Effector memory CD8-positive, alpha-beta T cell (primary cell): ENCODE measurements at regions not wholly inside any gene's neighbourhood (a gene's known extent, or its start where the extent isn't known, plus 50 kb on each side); places are given as distances from the start of the nearest gene placed in this dataset.

Experiments
- ATAC-seq: fragments of 150-1000 bp; cut with Tn5 transposase; replicated peaks from 2 replicates; pipeline ENCODE4 v1.10.0; 2021; ENCODE audit warnings: mild to moderate bottlenecking, moderate library complexity
- DNase-seq, 3 experiments: peaks; one replicate each; pipeline ENCODE4 v3.0.0; 2021
- H3K27ac Mint-ChIP-seq, 2 donors: one replicate each; pipeline ENCODE4 v1.8.0; 2022; ENCODE audit warnings: mild to moderate bottlenecking in 2 of 2, mixed read lengths in 2 of 2, moderate library complexity in 2 of 2
- H3K27me3 Mint-ChIP-seq, 2 donors: one replicate each; pipeline ENCODE4 v1.8.0; 2022; ENCODE audit warnings: mixed read lengths in 2 of 2
- H3K36me3 Mint-ChIP-seq: one replicate; pipeline ENCODE4 v1.8.0; 2022; ENCODE audit warnings: mild to moderate bottlenecking, moderate library complexity, mixed read lengths; ENCODE audit not compliant: insufficient read depth
- H3K4me1 Mint-ChIP-seq, 2 donors: one replicate each; pipeline ENCODE4 v1.8.0; 2022; ENCODE audit warnings: low read depth in 2 of 2, mixed read lengths in 2 of 2
- H3K4me3 Mint-ChIP-seq, 2 donors: one replicate each; pipeline ENCODE4 v1.8.0; 2022; ENCODE audit warnings: mild to moderate bottlenecking in 2 of 2, mixed read lengths in 2 of 2, moderate library complexity in 2 of 2
- H3K9me3 Mint-ChIP-seq, 2 donors: one replicate each; pipeline ENCODE4 v1.8.0; 2022; ENCODE audit warnings: mixed read lengths in 2 of 2

GRCh38 chr2:153214337-153214736 is 264.2 kb downstream of the RPRM start:
- Mint-ChIP-seq H3K36me3 (no peaks in the 10 kb centered on the region), H3K27me3 (no peaks in the 10 kb centered on the region), H3K4me3 (no peak overlapping the region), H3K9me3 (no peaks in the 10 kb centered on the region), H3K4me1 (no peaks in the 10 kb centered on the region), H3K27ac (no peak overlapping the region)
- DNase-seq (no peak), ATAC-seq (no peak)

- Mint-ChIP-seq H3K4me1 (no peaks in the 10 kb centered on the region), H3K9me3 (no peaks in the 10 kb centered on the region), H3K27me3 (no peaks in the 10 kb centered on the region), H3K36me3 (no peaks in the 10 kb centered on the region), H3K27ac (no peak overlapping the region), H3K4me3 (no peak overlapping the region)
- DNase-seq (no peak), ATAC-seq (no peak)
Observed at GRCh38 chr2:153213022-153213421, 265.5 kb downstream of the RPRM start.

GRCh38 chr2:153197402-153198386 is 280.9 kb downstream of the RPRM start:
- H3K36me3 Mint-ChIP-seq = no peaks in the 10 kb centered on the region
- DNase-seq (no peak), ATAC-seq (no peak)
- peaks cover 0 to 5% of the 10 kb centered on the region in 2 donors for H3K27me3 Mint-ChIP-seq
- H3K9me3 Mint-ChIP-seq = peaks cover 8 to 17% of the 10 kb centered on the region in 2 donors
- no peak overlapping the region for H3K4me3 Mint-ChIP-seq
- H3K4me1 Mint-ChIP-seq = no peaks in the 10 kb centered on the region
- H3K27ac Mint-ChIP-seq = no peak overlapping the region

DNA sequence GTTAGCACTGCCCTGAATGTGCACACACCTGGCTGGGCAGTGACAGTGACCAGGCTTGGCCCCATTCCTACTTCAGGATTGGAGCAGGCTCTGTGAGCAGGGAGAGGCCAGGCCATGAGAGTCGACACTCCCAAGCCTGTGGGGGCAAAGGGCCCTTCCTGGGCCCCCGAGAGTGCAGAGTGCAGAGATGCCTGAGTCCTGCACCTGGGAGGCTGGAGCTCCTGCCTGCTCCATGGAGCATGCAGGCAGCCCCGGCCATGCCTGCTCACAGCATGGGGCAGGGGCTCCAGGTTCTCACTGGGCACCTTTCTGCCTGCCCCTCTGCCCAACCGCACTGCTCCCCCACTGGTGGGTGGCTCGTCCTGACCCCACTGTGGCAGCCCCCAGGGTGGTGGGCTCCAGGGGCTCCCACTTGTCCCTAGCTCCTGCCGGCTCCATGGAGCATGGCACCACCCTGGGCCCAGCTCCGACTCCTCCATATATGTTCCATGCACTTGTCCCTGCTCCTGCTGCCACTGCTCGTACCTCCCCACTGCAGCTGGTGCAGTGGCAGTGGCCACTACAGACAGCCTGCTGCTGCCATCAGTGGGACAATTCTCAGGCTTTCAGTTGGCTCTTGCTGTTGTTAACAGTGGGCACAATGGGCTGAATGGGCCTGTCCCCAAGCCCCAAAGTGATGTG is 282.0 kb downstream of the RPRM start:
- ATAC-seq (no peak), DNase-seq (no peak)

GRCh38 chr2:153195342-153195741 is 283.2 kb downstream of the RPRM start:
- H3K9me3 Mint-ChIP-seq = peaks cover 8 to 17% of the 10 kb centered on the region in 2 donors
- peaks cover 0 to 5% of the 10 kb centered on the region in 2 donors for H3K27me3 Mint-ChIP-seq
- no peak for DNase-seq
- H3K4me3 Mint-ChIP-seq = no peak overlapping the region
- H3K4me1 Mint-ChIP-seq = no peaks in the 10 kb centered on the region
- no peak overlapping the region for H3K27ac Mint-ChIP-seq
- no peak for ATAC-seq
- H3K36me3 Mint-ChIP-seq = no peaks in the 10 kb centered on the region

More for the DNA sequence above, 282.0 kb downstream of the RPRM start:
- Mint-ChIP-seq H3K4me1 (no peaks in the 10 kb centered on the region), H3K27me3 (peaks cover 0 to 5% of the 10 kb centered on the region in 2 donors), H3K36me3 (no peaks in the 10 kb centered on the region), H3K9me3 (peaks cover 8 to 17% of the 10 kb centered on the region in 2 donors), H3K27ac (no peak overlapping the region), H3K4me3 (no peak overlapping the region)

DNA sequence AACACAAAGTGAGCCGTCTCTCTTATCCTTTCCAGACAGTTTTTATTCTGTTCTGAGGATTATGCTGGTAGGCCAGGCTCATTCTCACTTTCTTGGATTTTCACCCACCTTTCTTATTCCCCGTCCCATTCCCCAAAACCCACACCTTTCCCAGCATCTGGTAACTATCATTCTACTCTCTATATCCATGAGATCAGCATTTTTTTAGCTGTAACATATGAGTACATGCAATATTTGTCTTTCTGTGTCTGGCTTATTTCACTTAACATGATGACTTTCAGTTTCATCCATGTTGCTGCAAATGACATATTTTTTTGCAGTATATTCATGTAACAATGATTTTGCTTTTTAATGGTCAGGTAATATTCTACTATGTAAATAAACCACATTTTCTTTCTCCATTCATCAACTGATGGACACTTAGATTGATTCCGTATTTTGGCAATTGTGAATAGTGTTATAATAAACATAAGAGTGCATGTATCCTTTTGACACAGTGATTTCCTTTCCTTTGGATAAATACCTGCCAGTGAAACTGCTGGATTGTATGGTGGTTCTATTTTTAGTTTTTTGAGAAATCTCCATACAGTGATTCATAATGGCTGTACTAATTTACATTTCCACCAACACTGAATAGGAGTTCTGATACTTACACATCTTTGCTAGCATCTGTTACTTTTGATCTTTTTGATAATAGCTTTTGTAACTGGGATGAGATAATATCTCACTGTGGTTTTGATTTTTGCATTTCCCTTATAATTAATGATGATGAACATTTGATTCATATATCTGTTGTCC is 289.3 kb downstream of the RPRM start:
- Mint-ChIP-seq H3K4me3 (no peak overlapping the region), H3K27ac (no peak overlapping the region), H3K4me1 (no peaks in the 10 kb centered on the region), H3K9me3 (peaks cover 6 to 16% of the 10 kb centered on the region in 2 donors), H3K36me3 (no peaks in the 10 kb centered on the region), H3K27me3 (no peaks in the 10 kb centered on the region)
- no peak for ATAC-seq
- DNase-seq = no peak

GRCh38 chr2:153179808-153180207 is 298.8 kb downstream of the RPRM start:
- Mint-ChIP-seq H3K4me3 (no peak overlapping the region), H3K9me3 (no peaks in the 10 kb centered on the region)

GRCh38 chr2:153169609-153170008 is 309.0 kb downstream of the RPRM start:
- H3K27me3 Mint-ChIP-seq = no peaks in the 10 kb centered on the region
- H3K36me3 Mint-ChIP-seq = no peaks in the 10 kb centered on the region
- ATAC-seq = no peak

More at GRCh38 chr2:153179808-153180207, 298.8 kb downstream of the RPRM start:
- Mint-ChIP-seq H3K36me3 (no peaks in the 10 kb centered on the region), H3K27me3 (no peaks in the 10 kb centered on the region), H3K27ac (no peak overlapping the region), H3K4me1 (no peaks in the 10 kb centered on the region)
- ATAC-seq = no peak
- no peak for DNase-seq

GRCh38 chr2:153165021-153165420 is 313.5 kb downstream of the RPRM start:
- Mint-ChIP-seq H3K4me3 (no peak overlapping the region), H3K9me3 (no peaks in the 10 kb centered on the region), H3K27ac (no peak overlapping the region), H3K36me3 (no peaks in the 10 kb centered on the region), H3K27me3 (no peaks in the 10 kb centered on the region), H3K4me1 (no peaks in the 10 kb centered on the region)
- no peak for ATAC-seq
- no peak for DNase-seq

More at GRCh38 chr2:153169609-153170008, 309.0 kb downstream of the RPRM start:
- DNase-seq = no peak
- Mint-ChIP-seq H3K4me1 (no peaks in the 10 kb centered on the region), H3K9me3 (peaks cover 0 to 2% of the 10 kb centered on the region in 2 donors), H3K27ac (no peak overlapping the region), H3K4me3 (no peak overlapping the region)

GRCh38 chr2:153163055-153163454 is 315.5 kb downstream of the RPRM start:
- H3K4me3 Mint-ChIP-seq = no peak overlapping the region
- ATAC-seq (no peak), DNase-seq (no peak)
- H3K9me3 Mint-ChIP-seq = no peaks in the 10 kb centered on the region
- no peaks in the 10 kb centered on the region for H3K27me3 Mint-ChIP-seq
- H3K36me3 Mint-ChIP-seq = no peaks in the 10 kb centered on the region
- H3K27ac Mint-ChIP-seq = no peak overlapping the region
- H3K4me1 Mint-ChIP-seq = no peaks in the 10 kb centered on the region

- DNase-seq = no peak
- H3K27ac Mint-ChIP-seq = no peak overlapping the region
- no peaks in the 10 kb centered on the region for H3K4me1 Mint-ChIP-seq
- H3K9me3 Mint-ChIP-seq = peaks cover 0 to 7% of the 10 kb centered on the region in 2 donors
- no peak for ATAC-seq
- no peak overlapping the region for H3K4me3 Mint-ChIP-seq
- peaks cover 0 to 7% of the 10 kb centered on the region in 2 donors for H3K27me3 Mint-ChIP-seq
- H3K36me3 Mint-ChIP-seq = no peaks in the 10 kb centered on the region
Observed at GRCh38 chr2:153156743-153157142, 321.8 kb downstream of the RPRM start.

DNA sequence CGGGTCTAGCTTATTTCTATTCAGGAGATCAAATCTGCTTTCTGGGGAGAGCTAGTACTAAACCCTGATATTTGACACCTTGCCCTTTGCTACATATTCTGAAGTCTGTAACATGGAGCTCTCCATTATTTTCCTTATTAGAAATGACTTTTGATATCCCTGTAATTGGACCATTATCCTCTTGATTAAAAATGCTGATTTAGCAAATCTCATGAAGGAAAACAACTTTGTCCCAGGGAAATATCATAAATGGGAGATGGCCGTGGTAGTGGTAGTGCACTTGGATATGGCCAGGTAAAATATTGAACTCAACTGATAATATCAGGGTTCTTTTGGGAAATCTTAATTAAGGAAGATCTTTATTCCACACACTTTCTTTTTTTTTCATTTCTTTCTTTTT is 326.5 kb downstream of the RPRM start:
- DNase-seq = no peak
- Mint-ChIP-seq H3K9me3 (peaks cover 0 to 7% of the 10 kb centered on the region in 2 donors), H3K36me3 (no peaks in the 10 kb centered on the region), H3K27me3 (peaks cover 0 to 7% of the 10 kb centered on the region in 2 donors), H3K4me3 (no peak overlapping the region), H3K4me1 (no peaks in the 10 kb centered on the region), H3K27ac (no peak overlapping the region)
- no peak for ATAC-seq

DNA sequence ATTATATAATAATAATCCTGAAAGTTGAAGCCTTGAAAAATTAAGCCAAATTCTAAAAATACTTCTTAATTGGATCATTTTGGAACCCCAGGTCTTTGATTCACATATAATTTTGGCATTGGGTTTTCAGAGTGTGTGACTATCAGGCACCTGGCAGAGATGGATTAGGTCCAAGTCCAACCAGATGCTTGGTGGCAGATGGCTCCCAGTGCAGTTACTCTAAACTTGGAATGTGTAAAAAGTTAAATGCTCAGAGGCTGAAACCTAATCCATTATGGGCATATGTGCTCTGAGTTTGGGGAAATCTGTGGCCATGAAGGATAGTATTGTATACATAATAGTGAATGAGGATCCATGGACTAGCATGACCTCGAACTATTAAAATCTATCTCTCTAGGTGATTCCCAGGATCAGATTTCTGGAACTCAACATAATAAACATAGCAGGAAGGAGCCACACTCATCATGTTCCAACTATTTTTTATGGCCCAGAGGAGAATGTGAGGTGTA is 333.0 kb downstream of the RPRM start:
- Mint-ChIP-seq H3K27ac (no peak overlapping the region), H3K36me3 (no peaks in the 10 kb centered on the region), H3K9me3 (peaks cover 0 to 5% of the 10 kb centered on the region in 2 donors), H3K27me3 (no peaks in the 10 kb centered on the region), H3K4me1 (no peaks in the 10 kb centered on the region), H3K4me3 (no peak overlapping the region)
- no peak for ATAC-seq
- no peak for DNase-seq
